Type B pancreatic cell (in vitro differentiated cells): ENCODE measurements at regions not wholly inside any gene's neighbourhood (a gene's known extent, or its start where the extent isn't known, plus 50 kb on each side); places are given as distances from the start of the nearest gene placed in this dataset.

Source experiments
- DNase-seq: peaks from one replicate; pipeline ENCODE4 v3.0.0; 2021; ENCODE audit warnings: mixed read lengths; ENCODE audit not compliant: unreplicated experiment; ENCODE audit errors: extremely low spot score
- H3K27ac Mint-ChIP-seq: 2 replicates; pipeline ENCODE4 v1.8.0; 2021; ENCODE audit warnings: mild to moderate bottlenecking, mixed read lengths
- H3K27me3 Mint-ChIP-seq: 2 replicates; pipeline ENCODE4 v1.8.0; 2021; ENCODE audit warnings: mixed read lengths
- H3K36me3 Mint-ChIP-seq: 2 replicates; pipeline ENCODE4 v1.8.0; 2021; ENCODE audit warnings: mixed read lengths
- H3K4me1 Mint-ChIP-seq: one replicate; pipeline ENCODE4 v1.8.0; 2021; ENCODE audit warnings: mixed read lengths; ENCODE audit not compliant: unreplicated experiment
- H3K4me3 Mint-ChIP-seq: 2 replicates; pipeline ENCODE4 v1.8.0; 2021; ENCODE audit warnings: mild to moderate bottlenecking, mixed read lengths
- H3K9me3 Mint-ChIP-seq: 2 replicates; pipeline ENCODE4 v1.8.0; 2021; ENCODE audit warnings: mixed read lengths
- TF ChIP-seq, protein P1 (sequence below): fragments of 200-600 bp; sonication (generic); conservative IDR thresholded peaks from 2 replicates; pipeline ENCODE4 v1.5.0; 2021; ENCODE audit warnings: antibody characterized with exemption, mild to moderate bottlenecking

DNA sequence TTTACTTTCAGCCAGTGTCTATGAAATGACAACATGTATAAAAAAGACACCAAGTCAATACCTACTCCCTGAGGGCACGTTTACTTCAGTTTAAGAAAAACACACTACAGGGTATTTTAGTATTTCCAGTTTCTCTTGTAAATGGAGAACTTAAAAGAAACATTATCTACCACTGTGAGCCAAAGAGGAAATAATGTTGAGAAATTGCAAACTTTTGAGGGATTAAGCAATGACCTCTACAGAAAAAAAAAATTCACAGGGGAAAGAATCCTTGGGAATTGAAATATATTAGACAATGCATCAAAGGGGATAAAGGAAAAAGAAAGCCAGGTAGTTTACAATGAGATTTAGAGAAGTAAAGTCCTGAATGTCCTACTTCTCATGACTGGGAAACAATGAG lies 126.0 kb downstream of the KCNJ2 start:
- H3K4me1 Mint-ChIP-seq: peaks cover 6% of the 10 kb centered on the region
- DNase-seq: no peak
- H3K4me3 Mint-ChIP-seq: no peak overlapping the region
- H3K27ac Mint-ChIP-seq: no peak overlapping the region
- no peaks in the 10 kb centered on the region for H3K27me3 Mint-ChIP-seq
- TF ChIP-seq, protein P1, sequence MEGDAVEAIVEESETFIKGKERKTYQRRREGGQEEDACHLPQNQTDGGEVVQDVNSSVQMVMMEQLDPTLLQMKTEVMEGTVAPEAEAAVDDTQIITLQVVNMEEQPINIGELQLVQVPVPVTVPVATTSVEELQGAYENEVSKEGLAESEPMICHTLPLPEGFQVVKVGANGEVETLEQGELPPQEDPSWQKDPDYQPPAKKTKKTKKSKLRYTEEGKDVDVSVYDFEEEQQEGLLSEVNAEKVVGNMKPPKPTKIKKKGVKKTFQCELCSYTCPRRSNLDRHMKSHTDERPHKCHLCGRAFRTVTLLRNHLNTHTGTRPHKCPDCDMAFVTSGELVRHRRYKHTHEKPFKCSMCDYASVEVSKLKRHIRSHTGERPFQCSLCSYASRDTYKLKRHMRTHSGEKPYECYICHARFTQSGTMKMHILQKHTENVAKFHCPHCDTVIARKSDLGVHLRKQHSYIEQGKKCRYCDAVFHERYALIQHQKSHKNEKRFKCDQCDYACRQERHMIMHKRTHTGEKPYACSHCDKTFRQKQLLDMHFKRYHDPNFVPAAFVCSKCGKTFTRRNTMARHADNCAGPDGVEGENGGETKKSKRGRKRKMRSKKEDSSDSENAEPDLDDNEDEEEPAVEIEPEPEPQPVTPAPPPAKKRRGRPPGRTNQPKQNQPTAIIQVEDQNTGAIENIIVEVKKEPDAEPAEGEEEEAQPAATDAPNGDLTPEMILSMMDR: no peak
- no peaks in the 10 kb centered on the region for H3K36me3 Mint-ChIP-seq
- peaks cover 6% of the 10 kb centered on the region for H3K9me3 Mint-ChIP-seq

DNA sequence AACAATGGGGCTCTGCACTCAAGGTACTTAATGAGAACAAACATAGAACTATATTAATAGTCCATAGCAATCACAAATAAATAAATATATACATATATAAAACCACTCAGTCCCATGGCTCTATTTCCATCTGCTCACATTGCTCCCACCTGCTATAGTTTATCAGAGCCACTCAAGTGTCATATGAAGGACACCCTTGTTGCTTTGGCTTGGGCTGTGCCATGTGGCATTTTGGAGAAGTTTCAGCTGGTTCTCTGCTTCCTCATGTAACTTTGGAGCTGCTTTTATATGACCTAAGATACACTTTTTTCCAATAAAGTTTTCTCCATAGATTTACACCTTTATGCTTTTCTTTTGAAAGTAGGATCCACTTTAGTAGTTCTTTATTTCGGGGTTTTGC lies 126.4 kb downstream of the KCNJ2 start:
- Mint-ChIP-seq H3K4me1 (peaks cover 6% of the 10 kb centered on the region), H3K9me3 (peaks cover 6% of the 10 kb centered on the region), H3K36me3 (no peaks in the 10 kb centered on the region), H3K27me3 (no peaks in the 10 kb centered on the region), H3K4me3 (no peak overlapping the region), H3K27ac (no peak overlapping the region)
- TF ChIP-seq, protein P1: no peak
- DNase-seq: no peak

DNA sequence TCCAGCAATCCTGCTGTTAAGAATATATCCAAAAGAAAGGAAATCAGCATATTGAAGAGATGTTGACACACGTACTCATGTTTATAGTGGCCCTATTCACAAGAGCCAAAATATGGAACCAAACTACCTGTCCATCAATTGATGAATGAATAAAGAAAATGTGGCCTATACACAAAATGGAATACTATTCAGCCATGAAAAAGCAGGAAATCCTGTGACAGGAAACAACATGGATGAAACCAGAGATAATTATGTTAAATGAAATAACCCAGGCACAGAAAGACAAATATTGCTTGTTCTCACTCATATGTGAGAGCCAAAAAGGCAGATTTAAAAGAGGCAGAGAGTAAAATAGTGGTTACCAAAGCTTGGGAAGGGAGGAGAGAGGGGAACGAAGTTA lies 127.1 kb downstream of the KCNJ2 start:
- TF ChIP-seq, protein P1: no peak
- Mint-ChIP-seq H3K4me3 (no peak overlapping the region), H3K27me3 (no peaks in the 10 kb centered on the region), H3K9me3 (peaks cover 6% of the 10 kb centered on the region), H3K4me1 (peaks cover 6% of the 10 kb centered on the region), H3K27ac (no peak overlapping the region), H3K36me3 (no peaks in the 10 kb centered on the region)
- DNase-seq: no peak

DNA sequence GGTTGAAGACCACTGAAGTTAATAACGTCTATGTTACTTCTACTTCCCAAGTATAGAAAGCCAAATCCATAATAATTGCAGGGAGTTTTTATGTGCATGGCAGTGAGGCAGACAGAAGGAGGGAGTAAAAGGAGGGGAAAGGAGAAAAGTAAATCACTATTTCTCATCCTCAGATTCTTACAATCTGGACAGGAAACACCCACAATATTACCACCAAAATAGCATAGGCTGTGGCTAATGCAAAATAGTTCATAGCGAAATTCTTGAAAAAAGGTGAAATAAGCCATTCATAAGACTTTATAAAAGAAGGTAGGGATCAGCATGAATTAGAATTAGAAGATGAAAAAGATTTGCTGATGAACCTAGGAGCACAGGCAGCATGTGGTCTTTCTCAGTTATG lies 128.1 kb downstream of the KCNJ2 start:
- no peak for DNase-seq
- Mint-ChIP-seq H3K4me1 (peaks cover 6% of the 10 kb centered on the region), H3K36me3 (no peaks in the 10 kb centered on the region), H3K4me3 (no peak overlapping the region), H3K27ac (no peak overlapping the region), H3K9me3 (peaks cover 6% of the 10 kb centered on the region), H3K27me3 (no peaks in the 10 kb centered on the region)
- TF ChIP-seq, protein P1: no peak

DNA sequence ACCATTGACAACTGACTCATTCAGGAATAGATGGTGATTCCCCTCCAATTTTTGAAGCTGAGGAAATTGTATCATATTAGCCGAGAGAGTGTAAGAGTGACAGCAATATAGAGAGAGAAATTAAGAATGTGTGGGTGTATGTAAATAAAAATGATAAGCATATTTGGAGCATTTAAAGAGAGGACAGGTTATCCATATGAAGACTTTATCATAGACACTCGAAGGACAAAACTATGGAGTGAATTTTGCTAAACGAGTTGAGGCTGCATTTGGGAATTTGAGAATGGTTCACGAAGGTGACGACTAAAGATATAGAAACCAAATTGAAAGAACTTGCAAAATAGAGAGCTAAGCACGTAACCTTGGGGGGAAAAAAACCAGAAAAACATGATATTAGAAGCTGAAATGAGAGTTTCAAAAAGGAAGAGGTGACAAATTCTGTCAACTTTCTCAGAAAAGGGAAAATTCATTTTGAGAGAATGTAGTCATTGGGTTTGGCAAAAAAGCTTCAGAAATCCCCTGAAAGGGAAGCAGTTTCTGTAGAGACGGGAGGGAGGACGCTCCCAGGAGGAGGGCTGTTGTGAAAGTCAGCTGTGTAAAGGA lies 129.7 kb downstream of the KCNJ2 start:
- H3K36me3 Mint-ChIP-seq: no peaks in the 10 kb centered on the region
- peaks cover 6% of the 10 kb centered on the region for H3K4me1 Mint-ChIP-seq
- H3K27me3 Mint-ChIP-seq: no peaks in the 10 kb centered on the region
- TF ChIP-seq, protein P1: no peak
- H3K9me3 Mint-ChIP-seq: peaks cover 6% of the 10 kb centered on the region
- DNase-seq: no peak
- no peak overlapping the region for H3K4me3 Mint-ChIP-seq
- H3K27ac Mint-ChIP-seq: peak overlapping the region; percentile 37
